HEK293 (cell line): ENCODE measurements at regions not wholly inside any gene's neighbourhood (a gene's known extent, or its start where the extent isn't known, plus 50 kb on each side); places are given as distances from the start of the nearest gene placed in this dataset.

Experiments used
- CTCF ChIA-PET: fragments of 350-600 bp; formaldehyde crosslinking; extraction: SDS; loops from one replicate; lab custom pipeline; 2021; ENCODE audit warnings: antibody characterized with exemption; lab: Yijun Ruan, JAX
- POLR2A ChIA-PET: fragments of 300-600 bp; formaldehyde crosslinking; extraction: SDS; loops from one replicate; lab custom pipeline; 2020; ENCODE audit warnings: antibody characterized with exemption, inconsistent platforms; lab: Yijun Ruan, JAX
- H3K27ac ChIP-seq: fragments of 200-500 bp; sonication (Bioruptor generic); 2 replicates; pipeline ENCODE4 v1.5.1; 2014; ENCODE audit warnings: low read depth, low read length, control low read depth, inconsistent platforms; ENCODE audit errors: extremely low read depth
- H3K36me3 ChIP-seq, 2 experiments: fragments of 200-500 bp in 1 of 2; sonication (Bioruptor generic) in 1 of 2; 1 replicate in 1 of 2; 2 replicates in 1 of 2; pipeline ENCODE4 v1.5.1; 2014 to 2017; ENCODE audit warnings: inconsistent platforms in 2 of 2, low read length in 2 of 2; ENCODE audit not compliant: control insufficient read depth in 2 of 2, insufficient read depth in 1 of 2
- H3K4me1 ChIP-seq: fragments of 200-500 bp; sonication (Bioruptor generic); 2 replicates; pipeline ENCODE4 v1.5.1; 2014; ENCODE audit warnings: mild to moderate bottlenecking, low read length, inconsistent platforms; ENCODE audit not compliant: control insufficient read depth, insufficient read depth
- H3K4me3 ChIP-seq: 2 replicates; pipeline ENCODE4 v1.5.1; 2011; ENCODE audit warnings: low read depth, mild to moderate bottlenecking, control low read depth, low read length, moderate library complexity
- H3K9me3 ChIP-seq: fragments of 200-500 bp; sonication (Bioruptor generic); 2 replicates; pipeline ENCODE4 v1.5.1; 2014; ENCODE audit warnings: low read depth, low read length, inconsistent platforms; ENCODE audit not compliant: control insufficient read depth, insufficient read depth
- IKZF3 ChIP-seq: fragments of 450-650 bp; IDR thresholded peaks from 2 replicates; pipeline ENCODE4 v1.5.0; 2018; ENCODE audit warnings: missing biosample characterization, mild to moderate bottlenecking, missing genetic modification characterization, moderate library complexity
- OVOL3 ChIP-seq: fragments of 450-650 bp; formaldehyde crosslinking; IDR thresholded peaks from 2 replicates; pipeline ENCODE4 v1.5.1; 2016; ENCODE audit warnings: missing biosample characterization, missing genetic modification characterization
- ZEB2 ChIP-seq: fragments of 450-650 bp; formaldehyde crosslinking; IDR thresholded peaks from 2 replicates; pipeline ENCODE4 v1.5.1; 2016; ENCODE audit warnings: missing biosample characterization, missing genetic modification characterization
- ZFHX2 ChIP-seq: fragments of 450-650 bp; formaldehyde crosslinking; conservative IDR thresholded peaks from 2 replicates; pipeline ENCODE4 v1.5.1; 2016; ENCODE audit warnings: missing biosample characterization, missing genetic modification characterization
- ZNF121 ChIP-seq: fragments of 450-650 bp; formaldehyde crosslinking; IDR thresholded peaks from 2 replicates; pipeline ENCODE4 v1.5.1; 2016; ENCODE audit warnings: missing biosample characterization, missing genetic modification characterization
- ZNF146 ChIP-seq: fragments of 450-650 bp; formaldehyde crosslinking; IDR thresholded peaks from 2 replicates; pipeline ENCODE4 v1.5.1; 2016; ENCODE audit warnings: missing biosample characterization, missing genetic modification characterization
- ZNF2 ChIP-seq: fragments of 450-650 bp; formaldehyde crosslinking; IDR thresholded peaks from 2 replicates; pipeline ENCODE4 v1.5.1; 2016; ENCODE audit warnings: missing biosample characterization, missing genetic modification characterization
- ZNF23 ChIP-seq: fragments of 450-650 bp; formaldehyde crosslinking; IDR thresholded peaks from 2 replicates; pipeline ENCODE4 v1.5.1; 2016; ENCODE audit warnings: missing biosample characterization, missing genetic modification characterization, borderline replicate concordance
- ZNF292 ChIP-seq: fragments of 450-650 bp; formaldehyde crosslinking; IDR thresholded peaks from 2 replicates; pipeline ENCODE4 v1.5.1; 2016; ENCODE audit warnings: low read depth, missing biosample characterization, missing genetic modification characterization, borderline replicate concordance
- ZNF302 ChIP-seq: fragments of 450-650 bp; formaldehyde crosslinking; IDR thresholded peaks from 2 replicates; pipeline ENCODE4 v1.5.1; 2016; ENCODE audit warnings: missing biosample characterization, missing genetic modification characterization, low read depth
- ZNF335 ChIP-seq: fragments of 450-650 bp; formaldehyde crosslinking; conservative IDR thresholded peaks from 2 replicates; pipeline ENCODE4 v1.5.1; 2016; ENCODE audit warnings: missing biosample characterization, missing genetic modification characterization
- ZNF341 ChIP-seq: fragments of 450-650 bp; formaldehyde crosslinking; IDR thresholded peaks from 2 replicates; pipeline ENCODE4; 2016; ENCODE audit warnings: low read depth, missing biosample characterization, missing genetic modification characterization
- ZNF433 ChIP-seq: fragments of 450-650 bp; formaldehyde crosslinking; IDR thresholded peaks from 2 replicates; pipeline ENCODE4 v1.5.1; 2016; ENCODE audit warnings: missing biosample characterization, missing genetic modification characterization, low read depth
- ZNF530 ChIP-seq: fragments of 450-650 bp; formaldehyde crosslinking; IDR thresholded peaks from 2 replicates; pipeline ENCODE4 v1.5.1; 2016; ENCODE audit warnings: low read depth, missing biosample characterization, missing genetic modification characterization
- ZNF549 ChIP-seq: fragments of 450-650 bp; IDR thresholded peaks from 2 replicates; pipeline ENCODE4 v1.5.1; 2018; ENCODE audit warnings: missing biosample characterization, missing genetic modification characterization, mild to moderate bottlenecking, inconsistent platforms, moderate library complexity
- ZNF555 ChIP-seq: fragments of 450-650 bp; formaldehyde crosslinking; conservative IDR thresholded peaks from 2 replicates; pipeline ENCODE4 v1.5.1; 2017; ENCODE audit warnings: missing biosample characterization, mild to moderate bottlenecking, missing genetic modification characterization, inconsistent platforms
- ZNF701 ChIP-seq: fragments of 450-650 bp; formaldehyde crosslinking; IDR thresholded peaks from 2 replicates; pipeline ENCODE4 v1.5.1; 2016; ENCODE audit warnings: missing biosample characterization, missing genetic modification characterization
- ZNF776 ChIP-seq: fragments of 450-650 bp; formaldehyde crosslinking; IDR thresholded peaks from 2 replicates; pipeline ENCODE4 v1.5.0; 2017; ENCODE audit warnings: missing biosample characterization, missing genetic modification characterization, borderline replicate concordance
- ZNF785 ChIP-seq: fragments of 450-650 bp; formaldehyde crosslinking; IDR thresholded peaks from 2 replicates; pipeline ENCODE4 v1.5.1; 2016; ENCODE audit warnings: missing biosample characterization, missing genetic modification characterization
- ZNF837 ChIP-seq: fragments of 450-650 bp; formaldehyde crosslinking; IDR thresholded peaks from 2 replicates; pipeline ENCODE4 v1.5.1; 2016; ENCODE audit warnings: missing biosample characterization, missing genetic modification characterization
- TF ChIP-seq, protein P1 (sequence below): fragments of 450-650 bp; formaldehyde crosslinking; IDR thresholded peaks from 2 replicates; pipeline ENCODE4 v1.5.1; 2016; ENCODE audit warnings: missing biosample characterization, missing genetic modification characterization
- TF ChIP-seq, protein P2 (sequence below): fragments of 450-650 bp; formaldehyde crosslinking; IDR thresholded peaks from 2 replicates; pipeline ENCODE4 v1.5.1; 2017; ENCODE audit warnings: missing biosample characterization, missing genetic modification characterization
- TF ChIP-seq, protein P3 (sequence below): fragments of 450-650 bp; formaldehyde crosslinking; optimal IDR thresholded peaks from 2 replicates; pipeline ENCODE3; 2016; ENCODE audit warnings: missing biosample characterization, mild to moderate bottlenecking, missing genetic modification characterization

DNA sequence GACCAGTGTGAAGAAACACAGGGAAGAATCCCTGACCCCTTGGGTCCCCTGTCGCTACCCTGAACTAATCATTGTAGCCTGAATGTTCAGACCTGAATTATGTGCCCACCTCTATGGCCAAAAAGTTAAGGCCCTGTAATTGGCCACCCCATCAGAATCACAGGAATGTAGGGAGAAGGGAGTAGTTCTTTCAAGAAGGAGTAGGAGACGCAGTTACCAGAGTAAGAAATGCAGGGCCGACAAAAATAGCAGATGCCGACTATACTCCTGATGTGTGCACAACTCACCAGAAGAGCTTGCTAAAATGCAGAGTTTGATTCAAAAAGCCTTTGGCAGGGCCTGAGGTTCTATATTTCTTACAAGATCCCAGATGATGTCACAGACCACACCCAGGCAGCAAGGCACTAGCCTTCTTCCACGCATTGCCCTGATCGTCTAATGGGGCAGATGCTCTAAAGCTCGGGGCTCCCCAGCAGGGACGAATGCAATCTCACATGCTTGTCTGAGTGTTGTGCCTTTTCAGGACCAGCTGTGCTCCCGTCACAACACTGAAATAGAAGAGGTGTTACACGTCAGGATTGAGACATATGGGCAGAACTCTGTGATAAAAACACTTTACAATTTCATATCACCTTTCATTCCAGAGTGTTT, 161.0 kb upstream of the FAM241A start:
- H3K4me3 ChIP-seq = no peak overlapping the region
- ChIA-PET CTCF (no interaction called here), POLR2A (no interaction called here)
- no peaks in the 10 kb centered on the region for H3K36me3 ChIP-seq
- H3K4me1 ChIP-seq = no peaks in the 10 kb centered on the region; the same call in 1 of the 2 replicates
- H3K9me3 ChIP-seq = no peaks in the 10 kb centered on the region
- TF ChIP-seq ZNF146 (no peak), ZFHX2 (tag by site-specific recombination) (no peak), ZEB2 (no peak), ZNF837 (tag by site-specific recombination) (no peak), ZNF433 (tag by site-specific recombination) (no peak), ZNF341 (no peak), ZNF785 (tag by site-specific recombination) (no peak), ZNF776 (tag by site-specific recombination) (no peak), ZNF555 (tag by site-specific recombination) (no peak), ZNF121 (tag by site-specific recombination) (no peak), ZNF292 (tag by site-specific recombination) (no peak), ZNF549 (tag by site-specific recombination) (no peak), ZNF701 (tag by site-specific recombination) (no peak), OVOL3 (tag by site-specific recombination) (no peak), IKZF3 (tag by site-specific recombination) (no peak), ZNF2 (no peak), ZNF23 (tag by site-specific recombination) (no peak)
- TF ChIP-seq, protein P1, sequence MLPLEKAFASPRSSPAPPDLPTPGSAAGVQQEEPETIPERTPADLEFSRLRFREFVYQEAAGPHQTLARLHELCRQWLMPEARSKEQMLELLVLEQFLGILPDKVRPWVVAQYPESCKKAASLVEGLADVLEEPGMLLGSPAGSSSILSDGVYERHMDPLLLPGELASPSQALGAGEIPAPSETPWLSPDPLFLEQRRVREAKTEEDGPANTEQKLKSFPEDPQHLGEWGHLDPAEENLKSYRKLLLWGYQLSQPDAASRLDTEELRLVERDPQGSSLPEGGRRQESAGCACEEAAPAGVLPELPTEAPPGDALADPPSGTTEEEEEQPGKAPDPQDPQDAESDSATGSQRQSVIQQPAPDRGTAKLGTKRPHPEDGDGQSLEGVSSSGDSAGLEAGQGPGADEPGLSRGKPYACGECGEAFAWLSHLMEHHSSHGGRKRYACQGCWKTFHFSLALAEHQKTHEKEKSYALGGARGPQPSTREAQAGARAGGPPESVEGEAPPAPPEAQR (tag by site-specific recombination) = no peak
- H3K27ac ChIP-seq = no peak overlapping the region

DNA sequence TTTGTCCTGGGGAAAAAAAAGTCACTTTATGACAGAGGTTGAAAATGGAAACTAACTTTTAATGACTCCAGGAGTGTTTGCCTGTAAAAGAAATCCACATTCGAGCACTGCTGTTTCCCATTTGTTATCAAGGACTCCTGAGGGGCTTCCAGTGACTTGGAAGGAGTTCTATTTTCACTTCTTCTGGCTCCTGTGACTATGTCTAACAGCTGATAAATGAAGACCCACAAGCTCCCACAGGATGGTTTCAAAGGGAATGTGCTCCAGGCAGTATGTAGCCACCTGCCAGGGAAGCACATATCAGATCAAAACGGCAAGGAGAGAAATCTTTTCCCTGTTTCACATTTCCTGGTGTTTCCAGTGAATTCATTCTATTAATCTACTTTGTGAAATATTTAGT, 159.8 kb upstream of the FAM241A start:
- H3K4me3 ChIP-seq = no peak overlapping the region
- H3K27ac ChIP-seq = no peak overlapping the region
- ChIA-PET CTCF (interaction anchor here (0.6 kb wide), 1 partner anchor 23 kb away, joined by 3 read pairs; no protein-coding TSS in a partner anchor), POLR2A (no interaction called here)
- TF ChIP-seq ZNF302 (tag by site-specific recombination) (no peak), ZNF530 (no peak), ZNF335 (tag by site-specific recombination) (peak; percentile 60)
- TF ChIP-seq, protein P2, sequence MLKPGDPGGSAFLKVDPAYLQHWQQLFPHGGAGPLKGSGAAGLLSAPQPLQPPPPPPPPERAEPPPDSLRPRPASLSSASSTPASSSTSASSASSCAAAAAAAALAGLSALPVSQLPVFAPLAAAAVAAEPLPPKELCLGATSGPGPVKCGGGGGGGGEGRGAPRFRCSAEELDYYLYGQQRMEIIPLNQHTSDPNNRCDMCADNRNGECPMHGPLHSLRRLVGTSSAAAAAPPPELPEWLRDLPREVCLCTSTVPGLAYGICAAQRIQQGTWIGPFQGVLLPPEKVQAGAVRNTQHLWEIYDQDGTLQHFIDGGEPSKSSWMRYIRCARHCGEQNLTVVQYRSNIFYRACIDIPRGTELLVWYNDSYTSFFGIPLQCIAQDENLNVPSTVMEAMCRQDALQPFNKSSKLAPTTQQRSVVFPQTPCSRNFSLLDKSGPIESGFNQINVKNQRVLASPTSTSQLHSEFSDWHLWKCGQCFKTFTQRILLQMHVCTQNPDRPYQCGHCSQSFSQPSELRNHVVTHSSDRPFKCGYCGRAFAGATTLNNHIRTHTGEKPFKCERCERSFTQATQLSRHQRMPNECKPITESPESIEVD = 0 out of 2 replicates have a peak, but pooled peaks have one; percentile 29
- TF ChIP-seq, protein P3, sequence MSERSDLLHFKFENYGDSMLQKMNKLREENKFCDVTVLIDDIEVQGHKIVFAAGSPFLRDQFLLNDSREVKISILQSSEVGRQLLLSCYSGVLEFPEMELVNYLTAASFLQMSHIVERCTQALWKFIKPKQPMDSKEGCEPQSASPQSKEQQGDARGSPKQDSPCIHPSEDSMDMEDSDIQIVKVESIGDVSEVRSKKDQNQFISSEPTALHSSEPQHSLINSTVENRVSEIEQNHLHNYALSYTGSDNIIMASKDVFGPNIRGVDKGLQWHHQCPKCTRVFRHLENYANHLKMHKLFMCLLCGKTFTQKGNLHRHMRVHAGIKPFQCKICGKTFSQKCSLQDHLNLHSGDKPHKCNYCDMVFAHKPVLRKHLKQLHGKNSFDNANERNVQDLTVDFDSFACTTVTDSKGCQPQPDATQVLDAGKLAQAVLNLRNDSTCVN (tag by site-specific recombination) = no peak
- no peaks in the 10 kb centered on the region for H3K36me3 ChIP-seq
- H3K9me3 ChIP-seq = no peaks in the 10 kb centered on the region
- no peaks in the 10 kb centered on the region; the same call in 1 of the 2 replicates for H3K4me1 ChIP-seq
